Thyroid gland (tissue), 4 donors: ENCODE measurements at regions not wholly inside any gene's neighbourhood (a gene's known extent, or its start where the extent isn't known, plus 50 kb on each side); places are given as distances from the start of the nearest gene placed in this dataset.

Experiments used
- DNase-seq, 2 donors: peaks; one replicate each; pipeline ENCODE4 v3.0.0-alpha.2; 2019
- H3K27ac ChIP-seq, 3 donors: fragments of 200-600 bp; sonication (generic); 1 replicate in 2 of 3; 2 replicates in 1 of 3; pipeline ENCODE4 v1.5.1; 2016 to 2019; ENCODE audit warnings: mild to moderate bottlenecking in 1 of 3, moderate library complexity in 1 of 3
- H3K27me3 ChIP-seq: fragments of 200-600 bp; sonication (generic); one replicate; pipeline ENCODE4 v1.5.1; 2019
- H3K36me3 ChIP-seq, 2 donors: fragments of 200-600 bp; sonication (generic); one replicate each; pipeline ENCODE4 v1.5.1; 2016 to 2019
- H3K4me1 ChIP-seq, 2 donors: fragments of 200-600 bp; sonication (generic); one replicate each; pipeline ENCODE4 v1.5.1; 2017 to 2019
- H3K4me3 ChIP-seq, 3 donors: fragments of 200-600 bp; sonication (generic); replicated peaks in 1 of 3; 1 replicate in 2 of 3; 2 replicates in 1 of 3; pipeline ENCODE4 v1.5.1; 2016; ENCODE audit warnings: mild to moderate bottlenecking in 1 of 3
- H3K9me3 ChIP-seq: fragments of 200-600 bp; sonication (generic); one replicate; pipeline ENCODE4 v1.5.1; 2017
- CTCF ChIP-seq, 6 experiments: fragments of 200-600 bp in 3 of 6; fragments of 450-650 bp in 3 of 6; sonication (generic) in 3 of 6; IDR thresholded peaks; one replicate each; pipeline ENCODE4 v1.5.1; 2016 to 2019; ENCODE audit warnings: antibody characterized with exemption in 6 of 6, mild to moderate bottlenecking in 2 of 6, inconsistent platforms in 1 of 6, moderate library complexity in 1 of 6
- POLR2A ChIP-seq, 2 donors: fragments of 450-650 bp; IDR thresholded peaks; one replicate each; pipeline ENCODE4 v1.6.1; 2017; ENCODE audit warnings: antibody characterized with exemption in 2 of 2, mild to moderate bottlenecking in 2 of 2, moderate library complexity in 1 of 2
- WGBS, 2 donors: methylation state at CpG; one replicate each; pipeline ENCODE4 v1.1.5; 2017; 5-methylcytosine and 5-hydroxymethylcytosine counted together
- intact Hi-C: fragments of 100-400 bp; cut with DNase I; formaldehyde crosslinking; loops from one replicate; pipeline ENCODE4 v1.15.1; 2023

DNA sequence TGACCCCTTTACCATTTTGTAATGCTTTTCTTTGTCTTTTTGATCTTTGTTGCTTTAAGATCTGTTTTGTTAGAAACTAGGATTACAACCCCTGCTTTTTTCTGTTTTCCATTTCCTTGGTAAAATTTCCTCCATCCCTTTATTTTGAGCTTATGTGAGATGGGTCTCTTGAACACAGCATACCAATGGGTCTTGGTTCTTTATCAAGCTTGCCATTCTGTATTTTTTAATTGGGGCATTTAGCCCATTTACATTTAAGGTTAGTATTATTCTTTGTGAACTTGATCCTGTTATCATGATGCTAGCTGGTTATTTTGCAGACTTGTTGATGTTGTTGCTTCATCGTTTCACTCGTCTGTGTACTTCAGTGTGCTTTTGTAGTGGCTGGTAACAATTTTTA is 337.3 kb downstream of the SPATA31D1 start:
- intact Hi-C loops = no loop called here
- H3K4me3 ChIP-seq = no peak overlapping the region
- H3K27ac ChIP-seq = no peak overlapping the region
- TF ChIP-seq CTCF (IDR thresholded peaks at IDR 0.05) = no peak
- no peak for TF ChIP-seq POLR2A (IDR thresholded peaks at IDR 0.05)
- no peaks in the 10 kb centered on the region for H3K27me3 ChIP-seq
- no peaks in the 10 kb centered on the region for H3K9me3 ChIP-seq
- H3K4me1 ChIP-seq = no peaks in the 10 kb centered on the region
- no peak for DNase-seq
- no peaks in the 10 kb centered on the region for H3K36me3 ChIP-seq
- whole genome bisulfite sequencing, 2 donors = 94 to 98% methylated on average over 2 of the region's 2 CpGs

DNA sequence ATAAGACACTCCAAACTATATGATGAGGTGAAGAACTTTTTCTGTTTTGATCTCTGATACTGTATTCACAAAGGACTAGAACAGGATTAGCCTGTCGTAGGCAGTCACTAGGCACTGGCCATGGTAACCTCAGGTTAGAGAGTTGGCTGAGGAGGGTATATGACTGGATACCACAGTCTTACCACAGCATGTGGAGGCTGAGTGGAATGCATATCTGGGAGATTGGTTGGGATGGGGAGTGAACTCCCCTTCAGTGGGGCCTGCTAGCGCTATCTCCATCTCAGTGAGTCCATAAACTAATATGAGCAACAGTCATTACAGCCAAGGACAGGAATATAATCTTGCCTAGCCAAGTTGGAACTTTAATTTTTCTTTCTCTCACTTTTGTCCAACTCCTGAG is 339.1 kb downstream of the SPATA31D1 start:
- H3K27me3 ChIP-seq = no peaks in the 10 kb centered on the region
- H3K27ac ChIP-seq = no peak overlapping the region
- 94 to 98% methylated on average over 2 of the region's 2 CpGs for WGBS, 2 donors
- H3K4me1 ChIP-seq = no peaks in the 10 kb centered on the region
- intact Hi-C loops = no loop called here
- H3K9me3 ChIP-seq = no peaks in the 10 kb centered on the region
- TF ChIP-seq POLR2A (IDR thresholded peaks at IDR 0.05) = no peak
- no peaks in the 10 kb centered on the region for H3K36me3 ChIP-seq
- DNase-seq = no peak
- H3K4me3 ChIP-seq = no peak overlapping the region

GRCh38 chr9:82331079-82331478 is 342.5 kb downstream of the SPATA31D1 start:
- H3K9me3 ChIP-seq = no peaks in the 10 kb centered on the region
- WGBS, 2 donors = 73 to 86% methylated on average over 2 of the region's 2 CpGs
- no peaks in the 10 kb centered on the region for H3K36me3 ChIP-seq
- no peak overlapping the region for H3K27ac ChIP-seq
- intact Hi-C loops = no loop called here
- no peaks in the 10 kb centered on the region for H3K27me3 ChIP-seq
- DNase-seq = no peak
- no peaks in the 10 kb centered on the region for H3K4me1 ChIP-seq
- no peak for TF ChIP-seq POLR2A (IDR thresholded peaks at IDR 0.05)
- no peak for TF ChIP-seq CTCF (IDR thresholded peaks at IDR 0.05)
- no peak overlapping the region for H3K4me3 ChIP-seq

GRCh38 chr9:82332018-82332773 is 343.6 kb downstream of the SPATA31D1 start:
- intact Hi-C loops = no loop called here
- WGBS, 2 donors = 38 to 42% methylated on average over 5 of the region's 5 CpGs
- H3K36me3 ChIP-seq = no peaks in the 10 kb centered on the region

DNA sequence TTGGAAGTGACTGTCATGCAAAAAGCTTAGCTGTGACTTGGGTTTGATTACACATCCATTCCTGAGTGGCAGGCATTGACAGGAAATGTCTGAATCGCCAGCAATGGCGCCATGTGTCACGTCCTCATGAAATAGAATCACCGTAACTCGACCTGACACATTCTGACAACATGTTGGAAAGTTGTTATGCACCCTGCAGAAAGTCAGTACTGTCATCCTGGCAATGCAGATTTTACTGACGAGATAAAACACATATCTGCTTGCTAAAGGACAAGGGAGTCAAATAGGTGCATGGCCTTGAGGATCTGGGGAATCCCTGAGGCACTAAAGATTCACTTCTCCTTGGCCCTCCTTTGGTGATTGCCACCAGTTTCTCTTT is 344.2 kb downstream of the SPATA31D1 start:
- no peak for DNase-seq
- 83 to 89% methylated on average over 6 of the region's 6 CpGs for WGBS, 2 donors

More at GRCh38 chr9:82332018-82332773, 343.6 kb downstream of the SPATA31D1 start:
- TF ChIP-seq CTCF (IDR thresholded peaks at IDR 0.05) = no peak
- TF ChIP-seq POLR2A (IDR thresholded peaks at IDR 0.05) = no peak
- Histone ChIP-seq H3K27me3 (no peaks in the 10 kb centered on the region), H3K9me3 (no peaks in the 10 kb centered on the region), H3K4me3 (no peak overlapping the region), H3K27ac (no peak overlapping the region), H3K4me1 (no peaks in the 10 kb centered on the region)
- no peak for DNase-seq

More for the DNA sequence above, 344.2 kb downstream of the SPATA31D1 start:
- Histone ChIP-seq H3K4me1 (no peaks in the 10 kb centered on the region), H3K36me3 (no peaks in the 10 kb centered on the region), H3K27ac (no peak overlapping the region), H3K9me3 (no peaks in the 10 kb centered on the region), H3K27me3 (no peaks in the 10 kb centered on the region), H3K4me3 (no peak overlapping the region)
- TF ChIP-seq POLR2A (IDR thresholded peaks at IDR 0.05) (no peak), CTCF (IDR thresholded peaks at IDR 0.05) (no peak)
- intact Hi-C loops = no loop called here
